ENCODE measurements at regions not wholly inside any gene's neighbourhood (a gene's known extent, or its start where the extent isn't known, plus 50 kb on each side); places are given as distances from the start of the nearest gene placed in this dataset.

DNA sequence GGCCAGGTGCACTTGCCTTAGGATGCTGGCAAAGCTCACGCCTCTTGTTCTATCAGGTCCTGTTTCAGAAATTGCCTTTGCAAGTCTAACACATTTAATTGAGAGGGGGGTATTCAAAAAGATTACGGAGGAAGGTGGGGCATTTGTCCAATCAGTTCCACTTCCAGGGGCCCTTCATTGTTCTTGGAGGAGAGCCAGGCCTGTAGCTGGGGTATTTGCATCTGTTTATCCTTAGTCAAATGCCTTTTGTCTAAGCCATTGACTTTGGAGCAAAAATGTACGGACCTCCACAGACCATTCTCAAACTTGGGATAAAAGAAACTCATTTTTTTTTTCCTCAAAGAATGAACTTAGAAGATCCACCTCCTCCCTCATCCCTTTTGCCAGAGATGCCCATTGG is 582.0 kb downstream of the BCL11B start:
- no peaks in the 10 kb centered on the region for H3K9me3 ChIP-seq
- no peak for DNase-seq
- H3K27me3 ChIP-seq, result no peaks in the 10 kb centered on the region
- H3K4me1 ChIP-seq, result no peaks in the 10 kb centered on the region
- no peak overlapping the region for H3K4me3 ChIP-seq
- intact Hi-C loops (cut with DNase I), result no loop called here
- no peak overlapping the region for H3K27ac ChIP-seq
- H3K9ac ChIP-seq (ENCODE audit: low read depth in 2 of 2, low read length in 2 of 2), result no peak overlapping the region
- TF ChIP-seq, protein P1, sequence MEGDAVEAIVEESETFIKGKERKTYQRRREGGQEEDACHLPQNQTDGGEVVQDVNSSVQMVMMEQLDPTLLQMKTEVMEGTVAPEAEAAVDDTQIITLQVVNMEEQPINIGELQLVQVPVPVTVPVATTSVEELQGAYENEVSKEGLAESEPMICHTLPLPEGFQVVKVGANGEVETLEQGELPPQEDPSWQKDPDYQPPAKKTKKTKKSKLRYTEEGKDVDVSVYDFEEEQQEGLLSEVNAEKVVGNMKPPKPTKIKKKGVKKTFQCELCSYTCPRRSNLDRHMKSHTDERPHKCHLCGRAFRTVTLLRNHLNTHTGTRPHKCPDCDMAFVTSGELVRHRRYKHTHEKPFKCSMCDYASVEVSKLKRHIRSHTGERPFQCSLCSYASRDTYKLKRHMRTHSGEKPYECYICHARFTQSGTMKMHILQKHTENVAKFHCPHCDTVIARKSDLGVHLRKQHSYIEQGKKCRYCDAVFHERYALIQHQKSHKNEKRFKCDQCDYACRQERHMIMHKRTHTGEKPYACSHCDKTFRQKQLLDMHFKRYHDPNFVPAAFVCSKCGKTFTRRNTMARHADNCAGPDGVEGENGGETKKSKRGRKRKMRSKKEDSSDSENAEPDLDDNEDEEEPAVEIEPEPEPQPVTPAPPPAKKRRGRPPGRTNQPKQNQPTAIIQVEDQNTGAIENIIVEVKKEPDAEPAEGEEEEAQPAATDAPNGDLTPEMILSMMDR (IDR thresholded peaks at IDR 0.05), result no peak
- no peaks in the 10 kb centered on the region for H3K36me3 ChIP-seq

DNA sequence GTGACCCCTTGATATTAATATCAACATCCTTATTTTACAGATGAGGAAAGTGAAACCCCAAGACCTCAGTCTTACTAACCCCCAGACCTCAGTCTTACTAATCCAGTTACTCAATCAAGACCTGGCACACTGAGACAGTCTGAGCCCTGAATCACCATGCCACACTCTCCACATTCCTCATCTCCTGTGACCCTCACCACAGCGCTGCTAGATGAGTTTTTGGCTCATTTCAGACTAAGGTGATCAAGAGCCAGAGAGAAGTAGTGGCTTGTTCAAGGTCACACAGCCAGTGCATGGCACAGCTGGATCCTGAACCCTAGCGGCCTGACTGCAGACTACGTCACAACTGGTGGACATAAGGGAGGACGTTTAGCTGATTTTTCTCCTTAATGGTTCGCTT is 579.2 kb downstream of the BCL11B start:
- no peak for DNase-seq
- no peaks in the 10 kb centered on the region for H3K4me1 ChIP-seq
- no peaks in the 10 kb centered on the region for H3K27me3 ChIP-seq
- no peak overlapping the region for H3K27ac ChIP-seq
- no peaks in the 10 kb centered on the region for H3K9me3 ChIP-seq
- H3K36me3 ChIP-seq, result no peaks in the 10 kb centered on the region
- TF ChIP-seq, protein P1 (IDR thresholded peaks at IDR 0.05), result no peak
- intact Hi-C loops (cut with DNase I), result no loop called here
- no peak overlapping the region for H3K9ac ChIP-seq (ENCODE audit: low read depth in 2 of 2, low read length in 2 of 2)
- H3K4me3 ChIP-seq, result no peak overlapping the region

DNA sequence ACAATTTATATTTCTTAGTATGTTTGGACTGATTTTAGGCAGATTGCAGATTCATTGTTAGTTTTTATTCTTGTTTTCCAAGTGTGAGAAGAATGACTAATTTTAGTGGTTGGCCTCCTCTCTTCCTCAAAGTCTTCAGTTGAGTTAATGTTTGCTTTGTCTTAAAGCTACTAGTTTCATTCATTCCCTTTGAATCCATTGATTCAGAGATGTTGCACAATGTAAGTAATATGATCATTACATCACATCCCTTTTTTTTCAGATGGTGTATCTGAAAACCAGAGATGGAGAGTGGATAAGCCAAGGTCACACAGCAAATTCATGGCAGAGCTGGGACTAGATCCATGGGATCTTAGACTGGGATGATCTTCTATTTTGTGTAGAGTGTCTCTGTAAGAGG is 577.5 kb downstream of the BCL11B start:
- TF ChIP-seq, protein P1 (IDR thresholded peaks at IDR 0.05), result no peak
- Histone ChIP-seq H3K4me3 (no peak overlapping the region), H3K9ac (ENCODE audit: low read depth in 2 of 2, low read length in 2 of 2) (no peak overlapping the region), H3K27ac (no peak overlapping the region), H3K36me3 (no peaks in the 10 kb centered on the region), H3K9me3 (no peaks in the 10 kb centered on the region), H3K4me1 (no peaks in the 10 kb centered on the region), H3K27me3 (no peaks in the 10 kb centered on the region)
- intact Hi-C loops (cut with DNase I), result no loop called here
- DNase-seq, result no peak

DNA sequence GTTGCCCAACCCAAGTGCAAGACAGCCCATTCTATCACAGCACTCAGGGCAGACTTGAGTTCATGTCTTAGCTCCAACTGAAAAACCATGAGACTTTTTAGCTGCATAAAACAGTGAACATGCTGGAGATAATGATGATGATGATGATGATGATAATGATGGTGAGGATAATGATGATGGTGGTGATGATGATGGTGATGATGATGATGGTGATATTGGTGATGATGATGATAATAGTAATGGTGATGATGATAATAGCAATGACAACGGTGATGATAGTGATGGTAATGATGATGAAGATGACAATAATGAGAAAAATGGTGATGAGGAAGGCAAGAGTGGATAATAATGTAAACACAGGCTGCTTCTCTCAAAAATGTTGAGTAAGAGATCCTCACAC is 576.2 kb downstream of the BCL11B start:
- H3K9me3 ChIP-seq, result no peaks in the 10 kb centered on the region
- no peak overlapping the region for H3K27ac ChIP-seq
- TF ChIP-seq, protein P1 (IDR thresholded peaks at IDR 0.05), result no peak
- H3K9ac ChIP-seq (ENCODE audit: low read depth in 2 of 2, low read length in 2 of 2), result no peak overlapping the region
- intact Hi-C loops (cut with DNase I), result no loop called here
- no peaks in the 10 kb centered on the region for H3K36me3 ChIP-seq
- no peak overlapping the region for H3K4me3 ChIP-seq
- no peak for DNase-seq
- H3K4me1 ChIP-seq, result no peaks in the 10 kb centered on the region
- no peaks in the 10 kb centered on the region for H3K27me3 ChIP-seq

DNA sequence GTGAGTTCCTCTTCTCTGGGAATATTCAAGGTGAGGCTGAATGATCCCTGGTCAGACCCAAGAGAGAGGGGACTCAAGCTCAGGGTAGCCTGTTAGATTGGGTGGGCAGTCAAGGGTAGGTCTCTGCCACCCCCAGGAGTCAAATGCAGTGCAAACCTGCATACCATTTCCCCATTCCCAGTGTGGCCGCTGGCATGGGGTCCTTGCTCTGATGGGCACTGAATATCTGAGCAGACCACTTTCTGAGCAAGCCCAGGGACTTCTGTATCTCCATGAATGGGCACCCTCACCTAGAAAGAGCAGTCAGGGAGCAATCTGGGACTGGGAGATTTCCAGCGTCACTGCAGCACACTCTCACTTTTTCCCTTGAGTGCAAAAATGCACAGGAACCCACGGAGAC is 573.7 kb downstream of the BCL11B start:
- TF ChIP-seq, protein P1 (IDR thresholded peaks at IDR 0.05), result no peak
- no peak for DNase-seq
- Histone ChIP-seq H3K27ac (no peak overlapping the region), H3K4me3 (no peak overlapping the region), H3K9ac (ENCODE audit: low read depth in 2 of 2, low read length in 2 of 2) (no peak overlapping the region), H3K9me3 (no peaks in the 10 kb centered on the region), H3K4me1 (no peaks in the 10 kb centered on the region), H3K36me3 (no peaks in the 10 kb centered on the region), H3K27me3 (no peaks in the 10 kb centered on the region)
- intact Hi-C loops (cut with DNase I), result no loop called here

DNA sequence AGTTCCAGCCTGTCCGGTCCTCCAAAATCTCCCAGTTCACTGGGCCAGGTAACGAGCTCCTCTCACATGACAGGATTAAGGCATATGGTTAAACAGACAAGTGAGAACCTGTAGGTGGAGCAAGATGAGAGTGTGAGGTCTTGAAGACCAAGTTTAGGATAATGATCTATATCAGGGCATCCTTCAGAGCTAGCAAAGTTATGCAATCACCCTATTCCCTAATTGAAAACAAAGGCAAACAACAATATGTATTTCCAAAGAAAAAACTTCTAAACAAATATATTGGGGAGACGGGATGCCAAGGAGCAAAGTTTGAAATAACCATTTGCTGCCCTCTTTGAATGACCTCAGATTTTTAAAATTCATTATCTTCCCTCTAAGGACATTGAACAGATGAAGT is 571.2 kb downstream of the BCL11B start:
- Histone ChIP-seq H3K4me3 (no peak overlapping the region), H3K9ac (ENCODE audit: low read depth in 2 of 2, low read length in 2 of 2) (no peak overlapping the region), H3K36me3 (no peaks in the 10 kb centered on the region), H3K4me1 (no peaks in the 10 kb centered on the region), H3K9me3 (no peaks in the 10 kb centered on the region), H3K27ac (no peak overlapping the region), H3K27me3 (no peaks in the 10 kb centered on the region)
- no peak for DNase-seq
- TF ChIP-seq, protein P1 (IDR thresholded peaks at IDR 0.05), result no peak
- intact Hi-C loops (cut with DNase I), result no loop called here

All from colonic mucosa (tissue), 4 donors.